ENCODE measurements at regions not wholly inside any gene's neighbourhood (a gene's known extent, or its start where the extent isn't known, plus 50 kb on each side); places are given as distances from the start of the nearest gene placed in this dataset.

- Histone ChIP-seq H3K36me3 (ENCODE audit: control insufficient read depth in 4 of 4, insufficient read depth in 3 of 4, low read depth in 1 of 4, low read length in 3 of 4) (no peaks in the 10 kb centered on the region), H3K9me3 (ENCODE audit: control insufficient read depth in 4 of 4, low read length in 3 of 4) (no peaks in the 10 kb centered on the region), H3K4me3 (ENCODE audit: low read depth in 1 of 3, low read length in 3 of 3) (no peak overlapping the region), H3K9ac (ENCODE audit: low read depth in 1 of 2, low read length in 2 of 2) (no peak overlapping the region), H3K27ac (ENCODE audit: low read depth in 1 of 2, low read length in 2 of 2) (no peak overlapping the region), H3K27me3 (ENCODE audit: control insufficient read depth in 4 of 4, insufficient read depth in 4 of 4, low read length in 3 of 4) (no peaks in the 10 kb centered on the region), H3K4me1 (ENCODE audit: control insufficient read depth in 4 of 4, insufficient read depth in 4 of 4, low read length in 3 of 4) (no peaks in the 10 kb centered on the region)
- no peak for DNase-seq (ENCODE audit: low spot score)
- WGBS = 93% methylated on average over 2 of the region's 2 CpGs
- TF ChIP-seq, protein P1, sequence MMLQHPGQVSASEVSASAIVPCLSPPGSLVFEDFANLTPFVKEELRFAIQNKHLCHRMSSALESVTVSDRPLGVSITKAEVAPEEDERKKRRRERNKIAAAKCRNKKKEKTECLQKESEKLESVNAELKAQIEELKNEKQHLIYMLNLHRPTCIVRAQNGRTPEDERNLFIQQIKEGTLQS (IDR thresholded peaks at IDR 0.05) = no peak
- no peak for TF ChIP-seq HNF4G (IDR thresholded peaks at IDR 0.05)
- TF ChIP-seq RXRA (IDR thresholded peaks at IDR 0.05) = no peak
- TF ChIP-seq, protein P2, sequence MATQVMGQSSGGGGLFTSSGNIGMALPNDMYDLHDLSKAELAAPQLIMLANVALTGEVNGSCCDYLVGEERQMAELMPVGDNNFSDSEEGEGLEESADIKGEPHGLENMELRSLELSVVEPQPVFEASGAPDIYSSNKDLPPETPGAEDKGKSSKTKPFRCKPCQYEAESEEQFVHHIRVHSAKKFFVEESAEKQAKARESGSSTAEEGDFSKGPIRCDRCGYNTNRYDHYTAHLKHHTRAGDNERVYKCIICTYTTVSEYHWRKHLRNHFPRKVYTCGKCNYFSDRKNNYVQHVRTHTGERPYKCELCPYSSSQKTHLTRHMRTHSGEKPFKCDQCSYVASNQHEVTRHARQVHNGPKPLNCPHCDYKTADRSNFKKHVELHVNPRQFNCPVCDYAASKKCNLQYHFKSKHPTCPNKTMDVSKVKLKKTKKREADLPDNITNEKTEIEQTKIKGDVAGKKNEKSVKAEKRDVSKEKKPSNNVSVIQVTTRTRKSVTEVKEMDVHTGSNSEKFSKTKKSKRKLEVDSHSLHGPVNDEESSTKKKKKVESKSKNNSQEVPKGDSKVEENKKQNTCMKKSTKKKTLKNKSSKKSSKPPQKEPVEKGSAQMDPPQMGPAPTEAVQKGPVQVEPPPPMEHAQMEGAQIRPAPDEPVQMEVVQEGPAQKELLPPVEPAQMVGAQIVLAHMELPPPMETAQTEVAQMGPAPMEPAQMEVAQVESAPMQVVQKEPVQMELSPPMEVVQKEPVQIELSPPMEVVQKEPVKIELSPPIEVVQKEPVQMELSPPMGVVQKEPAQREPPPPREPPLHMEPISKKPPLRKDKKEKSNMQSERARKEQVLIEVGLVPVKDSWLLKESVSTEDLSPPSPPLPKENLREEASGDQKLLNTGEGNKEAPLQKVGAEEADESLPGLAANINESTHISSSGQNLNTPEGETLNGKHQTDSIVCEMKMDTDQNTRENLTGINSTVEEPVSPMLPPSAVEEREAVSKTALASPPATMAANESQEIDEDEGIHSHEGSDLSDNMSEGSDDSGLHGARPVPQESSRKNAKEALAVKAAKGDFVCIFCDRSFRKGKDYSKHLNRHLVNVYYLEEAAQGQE (IDR thresholded peaks at IDR 0.05) = no peak
- no peak for TF ChIP-seq TAF1 (conservative IDR thresholded peaks at IDR 0.05)
- TF ChIP-seq MAX (IDR thresholded peaks at IDR 0.05) = no peak
- TF ChIP-seq JUND (IDR thresholded peaks at IDR 0.05) = no peak
- no peak for TF ChIP-seq SP1 (IDR thresholded peaks at IDR 0.05)
- no peak for TF ChIP-seq FOXA1 (IDR thresholded peaks at IDR 0.05)
- TF ChIP-seq FOXA2 (IDR thresholded peaks at IDR 0.05) = no peak
- no peak for TF ChIP-seq YY1 (IDR thresholded peaks at IDR 0.05)
- TF ChIP-seq CTCF (IDR thresholded peaks at IDR 0.05; ENCODE audit: low read depth, low read length, missing input control) = no peak
- TF ChIP-seq RAD21 (IDR thresholded peaks at IDR 0.05) = no peak
- no peak for TF ChIP-seq NR2F2 (IDR thresholded peaks at IDR 0.05)
- TF ChIP-seq EGR1 (IDR thresholded peaks at IDR 0.05; ENCODE audit: low read depth in 2 of 2) = no peak
- no peak for TF ChIP-seq HNF4A (conservative IDR thresholded peaks at IDR 0.05)
- TF ChIP-seq ZBTB33 (IDR thresholded peaks at IDR 0.05) = no peak
- TF ChIP-seq GABPA (IDR thresholded peaks at IDR 0.05 in 1 of 2, conservative IDR thresholded peaks at IDR 0.05 in 1 of 2) = no peak
These were observed 979.6 kb upstream of the SPRY2 start for GRCh38 chr13:81320516-81320915.
